Stimulated activated CD4-positive, alpha-beta T cell treated with anti-CD3 and anti-CD28 coated beads, Interleukin-1b, Interleukin-23, amount 100 ng/mL, for 24 hours (primary cell): ENCODE measurements at regions not wholly inside any gene's neighbourhood (a gene's known extent, or its start where the extent isn't known, plus 50 kb on each side); places are given as distances from the start of the nearest gene placed in this dataset.

Experiments used
- DNase-seq, 4 experiments: peaks; one replicate each; pipeline ENCODE4 v3.0.0-alpha.2; 2020; ENCODE audit warnings: low read depth in 4 of 4, low spot score in 1 of 4

DNA sequence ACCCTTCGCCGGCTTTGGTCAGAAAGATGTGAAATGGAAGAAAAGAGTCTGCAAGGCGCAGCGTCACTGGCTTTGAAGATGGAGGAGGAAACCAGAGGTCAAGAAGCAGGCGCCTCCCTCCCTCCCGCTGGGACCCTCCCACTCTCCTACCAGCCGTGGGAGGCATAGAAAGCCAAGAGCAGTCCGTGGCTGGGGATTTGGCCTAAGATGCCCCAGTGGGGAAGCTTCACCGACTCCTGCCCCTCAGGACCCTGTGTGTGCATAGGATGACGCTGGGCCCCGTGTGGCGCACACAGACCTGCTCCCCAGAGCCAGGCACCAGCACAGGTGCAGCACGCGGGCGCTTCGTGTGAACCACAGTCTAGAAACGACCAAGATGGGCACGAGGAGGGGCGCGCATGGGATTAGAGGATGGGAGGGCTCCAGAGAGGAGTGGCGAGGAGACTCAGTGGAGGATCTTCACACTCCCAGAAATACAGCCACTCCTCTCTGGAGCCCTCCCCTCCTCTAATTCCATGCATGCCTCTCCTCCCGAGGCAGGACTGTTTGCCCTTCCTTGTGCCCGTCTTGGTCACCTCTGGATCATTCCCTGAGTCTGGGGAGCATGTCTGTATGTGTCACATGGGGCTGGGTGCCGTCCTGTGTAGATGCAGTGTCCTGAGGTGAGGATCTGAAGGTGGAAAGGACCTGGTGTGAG is 194.3 kb downstream of the TEX29 start:
- DNase-seq: no peak

DNA sequence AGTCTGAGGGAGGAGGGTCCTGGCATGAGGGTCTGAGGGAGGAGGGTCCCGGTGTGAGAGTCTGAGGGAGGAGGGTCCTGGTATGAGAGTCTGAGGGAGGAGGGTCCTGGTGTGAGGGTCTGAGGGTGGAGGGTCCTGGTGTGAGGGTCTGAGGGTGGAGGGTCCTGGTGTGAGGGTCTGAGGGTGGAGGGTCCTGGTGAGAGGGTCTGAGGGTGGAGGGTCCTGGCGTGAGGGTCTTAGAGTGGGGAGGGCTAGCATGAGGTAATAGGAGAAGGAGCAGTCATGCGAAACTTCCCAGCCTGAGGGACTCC is 194.8 kb downstream of the TEX29 start:
- DNase-seq: no peak

DNA sequence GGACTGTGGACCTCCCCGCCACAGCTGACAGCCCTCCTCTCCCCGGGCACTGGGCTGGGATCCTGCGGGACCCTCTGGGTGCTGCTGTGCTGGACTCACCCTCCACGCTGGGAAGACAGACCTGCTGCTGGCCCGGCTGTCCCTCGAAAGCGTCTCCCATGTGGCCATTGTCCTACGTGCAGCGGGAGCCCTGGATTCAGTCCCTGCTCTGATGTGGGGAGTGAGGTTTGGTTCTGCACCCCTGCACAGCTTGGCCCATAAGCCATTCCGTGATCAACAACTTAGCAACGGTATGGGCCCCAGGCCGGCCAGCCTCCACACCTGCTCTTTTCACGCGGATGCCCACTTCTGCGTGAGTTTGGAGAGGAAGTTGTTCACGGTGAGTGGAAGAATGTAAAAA is 195.2 kb downstream of the TEX29 start:
- DNase-seq: no peak

DNA sequence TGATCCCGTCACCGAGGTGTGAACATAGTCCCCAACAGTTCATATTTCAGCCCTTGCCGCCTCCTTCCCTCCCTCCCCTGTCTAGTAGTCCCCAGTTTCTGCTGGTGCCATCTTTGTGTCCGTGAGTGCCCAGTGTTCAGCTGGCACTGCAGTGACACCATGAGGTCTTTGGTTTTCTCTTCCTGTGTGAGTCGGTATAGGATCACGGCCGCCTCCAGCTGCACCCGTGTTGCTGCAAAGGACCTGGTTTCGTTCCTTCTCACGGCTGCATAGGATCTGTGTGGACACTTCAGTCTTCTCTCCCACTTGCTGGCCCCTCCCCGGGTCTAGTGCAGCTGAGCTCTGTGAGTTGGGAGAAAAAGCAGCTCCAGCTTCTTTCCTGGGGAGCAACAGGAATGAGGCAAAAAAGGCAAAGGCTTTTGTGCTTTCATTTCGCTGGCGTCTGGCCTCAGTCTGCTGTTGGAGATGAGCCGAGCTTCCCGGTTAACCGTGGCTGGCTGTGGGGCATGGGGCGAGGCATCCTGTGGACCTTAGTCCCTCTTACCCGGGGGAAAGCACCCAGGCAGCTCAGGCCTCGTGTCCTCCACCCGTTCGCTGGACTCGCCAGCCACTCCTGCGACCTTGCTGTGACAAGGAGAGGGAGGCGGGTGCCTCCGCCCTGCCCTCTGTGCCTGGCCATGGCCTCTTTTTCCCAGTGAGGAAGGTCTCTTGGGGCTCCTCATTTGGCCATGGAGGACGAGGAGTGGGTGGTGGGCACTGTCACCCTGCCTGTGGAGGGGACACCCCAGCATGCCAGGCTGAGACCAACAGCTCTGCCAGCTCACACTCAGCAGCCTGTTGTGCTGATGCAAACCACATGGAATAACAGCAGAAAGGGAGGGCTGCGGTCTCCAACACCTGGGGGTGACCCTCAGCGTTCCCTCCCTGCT is 196.5 kb downstream of the TEX29 start:
- no peak for DNase-seq

DNA sequence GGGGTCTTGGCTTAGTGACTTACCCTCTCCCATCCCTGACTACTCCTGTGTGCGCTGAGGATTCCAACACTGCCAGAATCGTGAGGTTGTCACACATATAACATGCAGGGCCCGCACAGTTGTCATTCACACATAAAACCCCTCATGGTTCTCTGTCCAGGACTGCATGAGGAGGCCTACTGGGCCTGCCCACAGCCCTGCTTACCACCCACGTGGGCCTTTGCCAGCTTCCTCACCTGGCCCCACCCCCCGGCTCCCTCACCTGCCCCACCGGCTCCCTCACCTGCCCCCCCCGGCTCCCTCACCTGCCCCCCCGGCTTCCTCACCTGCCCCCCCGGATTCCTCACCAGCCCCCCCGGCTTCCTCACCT is 197.2 kb downstream of the TEX29 start:
- no peak for DNase-seq

DNA sequence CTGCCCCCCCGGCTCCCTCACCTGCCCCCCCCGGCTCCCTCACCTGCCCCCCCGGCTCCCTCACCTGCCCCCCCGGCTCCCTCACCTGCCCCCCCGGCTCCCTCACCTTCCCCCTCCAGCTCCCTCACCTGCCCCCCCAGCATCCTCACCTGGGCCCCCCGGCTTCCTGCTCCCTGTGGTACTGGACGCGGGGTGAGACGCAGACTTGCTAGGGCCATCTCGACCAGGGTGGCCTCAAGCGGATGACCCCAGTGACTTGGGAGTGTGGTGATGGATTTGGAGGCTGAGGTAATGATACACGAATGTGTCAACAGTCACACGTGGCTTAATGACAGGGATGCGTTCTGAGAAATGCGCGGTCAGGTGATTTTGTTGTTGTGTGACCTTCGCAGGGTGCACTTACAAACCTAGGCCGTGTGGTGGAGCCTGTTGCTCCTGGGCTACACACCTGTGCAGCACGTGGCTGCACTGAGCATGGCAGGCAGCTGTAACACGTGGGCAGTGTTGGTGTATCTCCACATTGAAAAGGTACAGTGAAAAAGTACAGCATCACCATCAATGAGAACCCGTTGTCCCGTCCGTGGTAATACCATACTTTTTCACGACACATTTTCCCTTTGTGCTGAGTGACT is 197.8 kb downstream of the TEX29 start:
- DNase-seq: no peak

DNA sequence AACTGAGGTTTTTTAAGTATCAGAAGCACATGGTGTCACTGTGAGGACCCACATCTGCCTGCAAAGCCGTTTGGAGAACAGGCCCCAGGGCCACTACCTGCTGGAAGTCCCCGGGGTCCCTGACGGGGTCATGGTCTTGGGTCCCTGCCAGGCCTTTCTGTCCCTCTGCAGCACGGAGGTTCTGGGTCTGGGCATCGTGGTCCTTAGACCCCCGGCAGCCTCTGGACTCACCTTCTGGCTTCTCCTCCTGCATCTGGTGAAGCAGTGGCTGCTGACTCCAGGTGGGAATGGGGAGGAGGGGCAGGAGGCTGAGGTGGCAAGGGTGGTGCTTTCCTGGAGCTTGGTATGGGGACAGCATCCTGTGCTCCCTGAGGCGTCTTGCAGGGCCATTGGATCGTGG is 198.6 kb downstream of the TEX29 start:
- DNase-seq: no peak

DNA sequence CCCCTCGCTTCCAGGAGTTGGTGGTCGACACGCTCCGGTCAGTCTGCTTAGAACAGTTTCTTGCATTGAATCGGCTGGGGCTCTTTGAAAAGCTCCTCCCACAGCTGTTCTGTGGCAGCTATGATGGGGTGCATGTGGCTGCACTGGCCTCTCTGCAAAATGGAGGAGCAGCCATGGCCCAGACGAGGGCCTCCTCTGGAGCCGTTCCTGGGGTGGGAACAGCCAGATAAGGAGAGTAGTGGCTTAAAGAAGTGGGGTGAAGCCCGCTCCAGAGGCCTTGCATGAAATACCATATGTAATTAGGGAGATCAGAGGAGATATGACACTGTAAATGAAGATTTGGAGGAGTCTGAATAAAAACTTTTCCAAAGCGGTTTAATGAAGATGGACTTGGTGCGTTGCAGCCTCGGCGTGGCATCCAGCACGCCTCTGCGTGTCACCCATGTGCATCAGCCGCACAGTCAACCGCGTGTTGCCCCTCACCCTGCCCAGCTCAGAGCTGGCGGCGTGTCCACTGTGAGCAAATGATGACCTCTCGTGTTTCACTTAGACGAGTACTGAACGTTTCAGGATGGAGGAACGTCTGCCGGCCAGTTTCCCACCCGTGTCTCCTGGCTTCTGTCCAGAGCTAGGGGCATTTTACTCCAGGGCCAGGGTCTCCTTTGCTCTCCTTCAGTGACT is 199.2 kb downstream of the TEX29 start:
- no peak for DNase-seq

DNA sequence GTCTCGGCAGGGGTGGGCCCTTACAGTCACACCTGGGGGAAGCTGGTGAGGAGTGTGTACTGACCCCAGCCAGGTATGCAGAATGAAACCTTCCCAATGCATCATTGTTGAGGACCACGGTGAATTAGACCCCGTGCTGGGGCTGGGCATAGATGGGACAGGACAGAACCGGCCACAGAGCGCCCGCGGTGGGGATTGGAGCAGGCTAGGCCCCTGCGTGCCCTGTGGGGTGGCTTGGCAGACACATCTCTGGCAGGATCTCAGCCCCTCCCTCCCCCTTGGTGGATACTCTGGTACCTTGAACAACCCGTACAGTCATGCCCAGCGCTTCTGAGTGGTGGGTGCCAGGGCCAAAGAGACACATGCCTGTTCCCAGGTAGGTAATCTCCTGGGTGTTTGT is 200.6 kb downstream of the TEX29 start:
- no peak for DNase-seq

DNA sequence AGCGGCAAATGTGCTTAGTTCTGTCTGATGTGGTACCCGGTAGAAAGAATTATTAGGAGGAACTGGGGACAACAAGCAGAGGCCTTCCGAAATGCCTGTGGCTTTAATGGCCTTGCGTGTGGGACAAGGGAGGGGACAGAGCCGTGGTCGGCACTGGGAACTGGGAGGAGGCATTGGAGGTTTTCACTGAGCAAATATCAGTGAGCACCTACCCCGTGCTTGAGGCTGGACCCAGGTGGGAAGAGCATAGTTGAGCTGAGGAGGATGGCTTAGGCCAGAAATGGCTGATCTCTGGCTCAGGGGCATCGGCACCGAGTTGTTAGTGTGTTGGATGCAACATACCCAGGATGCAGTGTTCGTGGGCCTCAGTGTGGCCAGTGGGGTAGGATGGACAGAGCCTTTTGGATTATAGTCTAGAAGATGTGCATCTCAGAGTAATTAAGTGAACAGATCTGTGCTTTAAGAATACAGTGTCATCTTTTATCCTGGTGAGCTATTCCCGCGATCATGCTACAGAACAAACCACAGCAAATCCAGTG is 201.3 kb downstream of the TEX29 start:
- no peak for DNase-seq

DNA sequence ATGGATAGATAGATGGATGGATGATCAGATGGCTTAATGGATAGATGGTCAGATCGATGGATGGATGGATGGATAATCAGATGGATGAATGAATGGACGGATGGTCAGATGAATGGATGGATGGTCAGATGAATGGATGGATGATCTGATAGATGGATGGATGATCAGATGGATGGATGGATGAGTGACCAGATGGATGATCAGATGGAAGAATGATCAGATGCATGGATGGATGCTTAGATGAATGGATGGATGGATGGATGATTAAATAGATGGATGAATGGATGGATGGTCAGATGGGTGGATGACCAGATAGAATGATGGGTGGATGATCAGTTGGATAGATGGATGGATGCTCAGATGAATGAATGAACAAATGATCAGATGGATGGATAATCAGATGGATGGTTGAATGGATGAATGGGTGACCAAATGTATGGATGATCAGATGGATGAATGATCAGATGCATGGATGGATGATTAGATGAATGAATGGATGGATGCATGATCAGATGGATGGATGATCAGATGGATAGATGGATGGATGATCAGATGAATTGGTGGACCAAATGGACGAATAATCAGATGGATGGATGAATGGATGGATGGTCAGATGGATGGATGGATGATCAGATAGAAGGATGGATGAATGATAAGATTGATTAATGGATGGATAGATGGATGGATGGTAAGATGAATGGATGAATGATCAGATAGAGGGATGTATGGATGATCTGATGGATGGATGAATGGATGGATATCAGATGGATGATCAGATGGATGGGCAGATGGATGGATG is 205.1 kb downstream of the TEX29 start:
- no peak for DNase-seq

DNA sequence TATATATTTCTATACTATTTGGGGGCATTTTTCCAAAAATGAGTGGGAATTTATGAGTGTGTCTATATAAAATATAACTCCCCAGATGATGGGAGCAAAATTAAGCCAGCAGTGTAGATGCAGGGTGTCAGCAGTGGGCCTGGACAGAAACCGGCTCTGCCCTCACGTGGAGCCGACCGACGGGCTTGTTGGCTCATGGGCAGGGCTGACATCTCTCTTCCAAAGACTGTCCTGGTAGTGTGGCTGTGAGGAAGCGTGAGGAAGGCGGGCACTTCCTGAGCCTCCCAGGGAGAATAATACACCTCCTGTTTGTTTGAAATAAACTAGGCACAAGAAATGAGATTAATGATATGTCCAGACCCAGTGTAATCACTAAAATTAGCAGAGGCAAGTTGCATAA is 206.5 kb downstream of the TEX29 start:
- no peak for DNase-seq

DNA sequence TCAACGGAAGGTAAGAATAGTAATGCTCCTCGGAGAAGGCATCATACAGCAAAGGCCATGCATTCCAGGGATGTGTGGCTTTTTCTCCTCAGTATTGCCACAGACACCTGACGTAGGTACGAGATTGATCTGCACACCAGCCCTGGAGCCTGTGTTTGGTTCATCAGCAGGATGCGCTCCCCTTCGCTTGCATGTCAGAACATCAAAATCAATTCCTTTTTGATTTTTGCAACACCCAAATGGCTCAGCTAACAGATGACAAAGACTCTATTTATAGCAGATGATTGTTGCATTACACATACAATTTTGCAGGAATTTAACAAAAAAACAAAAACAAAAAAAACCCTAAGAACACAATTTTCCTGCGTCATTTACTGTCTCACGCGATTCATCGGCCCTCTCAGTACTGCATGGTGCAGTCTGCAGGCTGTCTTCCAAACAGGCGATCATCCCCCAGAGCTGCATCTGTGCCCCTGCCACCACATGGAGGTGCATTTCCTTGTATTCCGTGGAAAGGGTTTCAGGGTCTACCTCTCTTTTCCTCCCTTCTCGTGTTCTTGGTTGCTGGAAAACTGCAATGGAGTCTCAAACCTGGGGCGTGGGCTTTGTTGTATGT is 207.3 kb downstream of the TEX29 start:
- DNase-seq: no peak

DNA sequence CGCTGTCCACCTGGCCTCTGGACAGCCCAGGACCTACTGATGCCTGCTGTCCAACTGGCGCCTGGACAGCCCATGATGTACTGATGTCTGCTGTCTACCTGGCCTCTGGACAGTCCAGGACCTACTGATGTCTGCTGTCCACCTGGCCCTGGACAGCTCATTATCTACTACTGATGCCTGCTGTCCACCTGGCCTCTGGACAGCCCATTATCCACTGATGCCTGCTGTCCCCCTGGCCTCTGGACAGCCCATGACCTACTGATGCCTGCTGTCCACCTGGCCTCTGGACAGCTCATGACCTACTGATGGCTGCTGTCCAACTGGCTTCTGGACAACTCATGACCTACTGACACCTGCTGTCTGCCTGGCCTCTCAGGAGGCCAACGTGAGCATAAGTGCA is 208.1 kb downstream of the TEX29 start:
- DNase-seq: no peak

DNA sequence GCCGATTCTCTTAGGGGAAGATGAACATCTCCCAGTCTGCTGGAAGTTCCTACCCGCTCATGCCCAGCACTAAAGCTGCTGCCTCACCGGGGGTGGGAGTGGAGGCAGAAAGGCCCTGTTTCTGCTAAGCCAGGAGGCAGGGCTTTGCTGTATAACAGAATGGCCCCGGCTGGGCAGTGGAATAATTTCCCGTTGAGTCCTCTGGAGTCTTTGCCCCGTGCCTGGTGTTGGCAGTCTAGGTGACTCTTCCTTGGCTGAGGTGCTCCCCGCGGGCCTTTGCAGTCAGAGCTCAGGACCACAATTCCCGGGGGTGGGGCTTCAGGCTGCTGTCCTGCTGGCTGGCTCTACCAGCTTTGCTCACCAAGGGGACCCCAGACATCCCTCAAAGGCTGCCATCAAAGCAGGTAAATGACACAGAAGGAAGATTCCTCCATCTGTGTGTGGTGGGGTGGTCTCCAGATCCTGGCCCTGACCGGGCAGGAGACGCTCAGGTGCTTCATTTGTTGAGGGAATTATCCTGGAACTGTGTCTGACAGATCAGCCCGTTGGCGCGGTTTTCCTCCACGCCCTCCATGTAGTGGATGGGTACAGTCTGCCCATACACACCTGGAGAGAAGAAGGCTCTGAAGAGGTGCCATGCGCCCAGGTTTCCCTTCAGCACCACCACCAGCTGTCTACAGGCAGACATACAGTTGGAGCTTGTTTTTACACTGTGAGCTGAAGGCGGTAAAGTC is 209.9 kb downstream of the TEX29 start:
- no peak for DNase-seq

DNA sequence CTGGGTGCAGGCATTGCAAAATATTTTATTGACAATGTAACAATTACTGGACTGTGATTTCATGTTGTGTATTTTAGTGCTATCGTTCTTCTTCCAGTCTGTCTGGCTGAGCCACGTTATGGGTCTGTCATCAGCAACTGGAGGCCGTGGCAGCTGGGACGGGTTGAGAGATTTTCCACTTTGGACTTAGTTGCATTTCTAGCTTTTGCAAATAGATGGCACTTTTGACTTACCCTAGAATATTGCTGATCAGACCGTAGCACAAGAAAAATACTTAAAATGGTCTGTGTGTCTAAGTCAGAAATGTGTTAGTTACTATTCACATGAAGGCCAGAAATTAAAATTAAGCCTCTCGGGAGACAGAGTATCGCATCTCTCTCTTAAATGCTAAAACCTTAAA is 211.1 kb downstream of the TEX29 start:
- DNase-seq: no peak

DNA sequence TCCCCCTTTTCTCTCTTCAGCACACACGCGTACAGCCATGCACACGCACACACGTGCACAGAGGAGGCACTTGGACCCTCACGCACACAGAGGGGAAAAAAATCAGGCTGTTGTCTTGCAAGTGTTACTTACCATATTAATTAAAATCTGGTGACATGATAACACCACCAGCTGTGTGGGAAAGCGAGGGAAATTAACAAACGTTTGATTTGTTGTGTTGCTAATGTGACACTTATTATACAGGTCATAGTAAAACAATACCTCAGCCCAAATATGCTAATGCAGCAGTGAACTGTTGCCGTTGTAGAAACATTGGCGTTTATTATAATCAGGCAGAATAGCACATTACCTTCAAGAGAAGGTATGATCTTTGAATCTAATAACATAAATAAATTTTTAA is 211.7 kb downstream of the TEX29 start:
- no peak for DNase-seq

DNA sequence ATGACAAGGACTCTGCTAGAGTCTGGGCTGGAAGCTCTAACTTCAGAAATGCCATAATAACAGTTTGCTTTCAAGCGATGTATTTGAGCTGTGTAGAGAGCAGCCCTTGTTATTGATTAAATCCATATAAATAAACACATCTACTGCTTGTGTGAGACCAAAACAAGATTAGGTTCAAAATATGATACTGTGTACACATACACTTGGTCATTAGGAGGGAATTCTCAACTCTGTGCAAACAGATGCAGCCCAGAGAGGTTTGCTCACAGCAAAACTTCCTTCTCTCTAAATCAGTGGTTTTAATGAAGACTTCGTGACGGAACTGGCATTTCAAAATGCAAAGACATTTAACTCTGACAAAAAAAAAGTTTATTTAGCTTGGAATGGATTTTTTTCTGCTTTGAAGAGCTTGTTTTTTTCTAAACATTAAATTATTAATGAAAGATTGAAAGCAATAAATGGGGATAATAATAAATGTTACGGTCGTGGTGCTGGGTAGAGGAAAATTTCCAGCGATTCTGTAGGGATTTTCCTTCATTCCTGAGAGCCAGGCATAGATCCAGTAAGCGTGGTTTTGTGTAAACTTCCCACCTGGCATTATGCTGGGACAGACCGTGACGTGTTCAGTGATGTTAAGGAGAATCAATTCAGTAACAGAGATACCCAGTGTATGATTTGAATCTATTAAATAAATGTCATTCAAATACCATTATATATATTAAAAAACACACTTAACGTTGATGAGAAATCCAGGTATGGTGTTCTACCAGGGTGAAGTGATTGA is 213.7 kb downstream of the TEX29 start:
- no peak for DNase-seq
